Endothelial cell of umbilical vein (primary cell): ENCODE measurements at regions not wholly inside any gene's neighbourhood (a gene's known extent, or its start where the extent isn't known, plus 50 kb on each side); places are given as distances from the start of the nearest gene placed in this dataset.

Experiments
- BruUV-seq: library from RNA; stranded (reverse); fragments of 400-500 nt; replicated peaks from 2 replicates; lab custom pipeline; 2021; lab: Mats Ljungman, UMichigan
- CTCF ChIA-PET: fragments of 300-600, 350-600 bp; sonication (Branson Sonifier 250); formaldehyde crosslinking; loops from one replicate; lab custom pipeline; 2021; ENCODE audit warnings: antibody characterized with exemption, inconsistent platforms; lab: Charles Lee
- POLR2A ChIA-PET: fragments of 300-600, 350-600 bp; sonication (Branson Sonifier 250); formaldehyde crosslinking; loops from one replicate; lab custom pipeline; 2021; ENCODE audit warnings: antibody characterized with exemption, inconsistent platforms; lab: Charles Lee
- DNase-seq: peaks from one replicate; pipeline ENCODE4 v3.0.0-alpha.2; 2011; ENCODE audit warnings: low read depth, low spot score
- FAIRE-seq: peaks from 2 replicates; lab custom pipeline; 2011; peaks lifted over from hg19 to GRCh38; lab: Jason Lieb, UNC
- H2AFZ ChIP-seq: 2 replicates; pipeline ENCODE4 v1.6.0; 2012; ENCODE audit warnings: low read depth, low read length, control low read depth, inconsistent platforms
- H3K27ac ChIP-seq: 2 replicates; pipeline ENCODE4 v1.5.1; 2011; ENCODE audit warnings: low read depth, mild to moderate bottlenecking, control low read depth, low read length, moderate library complexity; ENCODE audit not compliant: insufficient read depth
- H3K27me3 ChIP-seq, 2 experiments: 2 replicates each; pipeline versions ENCODE4 v1.6.0 to v1.6.1; 2011; ENCODE audit warnings: low read length in 2 of 2, mixed read lengths in 1 of 2; ENCODE audit not compliant: control insufficient read depth in 2 of 2, insufficient read depth in 2 of 2
- H3K36me3 ChIP-seq, 2 experiments: 2 replicates in 1 of 2; 3 replicates in 1 of 2; pipeline ENCODE4 v1.5.1; 2011; ENCODE audit warnings: low read length in 2 of 2, mild to moderate bottlenecking in 1 of 2, moderate library complexity in 1 of 2; ENCODE audit not compliant: control insufficient read depth in 2 of 2, insufficient read depth in 2 of 2; ENCODE audit errors: extremely low read depth in 1 of 2
- H3K4me1 ChIP-seq: 3 replicates; pipeline ENCODE4 v1.5.1; 2011; ENCODE audit warnings: mild to moderate bottlenecking, low read length; ENCODE audit not compliant: control insufficient read depth, insufficient read depth; ENCODE audit errors: extremely low read depth
- H3K4me2 ChIP-seq: 2 replicates; pipeline ENCODE4 v1.6.1; 2011; ENCODE audit warnings: low read length, control low read depth, mixed read lengths; ENCODE audit not compliant: insufficient read depth
- H3K4me3 ChIP-seq, 3 experiments: fragments of 200-600 bp in 1 of 3; sonication (generic), shearing (Covaris generic) in 1 of 3; replicated peaks in 1 of 3; 2 replicates each; pipeline ENCODE4 v1.5.1; 2011 to 2016; ENCODE audit warnings: control low read depth in 3 of 3, low read length in 3 of 3, mild to moderate bottlenecking in 2 of 3, inconsistent platforms in 1 of 3, low read depth in 1 of 3, moderate library complexity in 1 of 3; ENCODE audit not compliant: insufficient read depth in 1 of 3
- H3K79me2 ChIP-seq: 2 replicates; pipeline ENCODE4 v1.6.0; 2012; ENCODE audit warnings: low read length, inconsistent platforms; ENCODE audit not compliant: control insufficient read depth, insufficient read depth
- H3K9ac ChIP-seq: replicated peaks from 2 replicates; pipeline ENCODE3; 2011; ENCODE audit warnings: low read length, control low read depth; ENCODE audit not compliant: insufficient read depth; ENCODE audit errors: extremely low read depth
- H3K9me1 ChIP-seq: replicated peaks from 3 replicates; pipeline ENCODE4 v1.6.0; 2011; ENCODE audit warnings: mild to moderate bottlenecking, low read length; ENCODE audit not compliant: control insufficient read depth, insufficient read depth; ENCODE audit errors: extremely low read depth
- H3K9me3 ChIP-seq: replicated peaks from 2 replicates; pipeline ENCODE4 v1.5.1; 2012; ENCODE audit warnings: low read length, inconsistent platforms; ENCODE audit not compliant: control insufficient read depth, insufficient read depth
- H4K20me1 ChIP-seq: replicated peaks from 2 replicates; pipeline ENCODE3; 2011; ENCODE audit warnings: mild to moderate bottlenecking, low read length; ENCODE audit not compliant: control insufficient read depth, insufficient read depth; ENCODE audit errors: extremely low read depth
- CTCF ChIP-seq, 2 donors: IDR thresholded peaks; 1 replicate in 1 of 2; 2 replicates in 1 of 2; pipeline ENCODE4 v1.5.1; 2011; ENCODE audit warnings: low read length in 2 of 2, mild to moderate bottlenecking in 2 of 2, moderate library complexity in 2 of 2, control low read depth in 1 of 2, inconsistent platforms in 1 of 2, low read depth in 1 of 2; ENCODE audit not compliant: insufficient read depth in 1 of 2; ENCODE audit errors: extremely low read depth in 1 of 2
- EZH2 ChIP-seq: IDR thresholded peaks from 2 replicates; pipeline ENCODE4 v1.6.1; 2012; ENCODE audit warnings: borderline replicate concordance, low read depth, mild to moderate bottlenecking, moderate library complexity, low read length, inconsistent platforms; ENCODE audit not compliant: severe bottlenecking
- FOS ChIP-seq: IDR thresholded peaks from 2 replicates; pipeline ENCODE4 v1.6.1; 2011; ENCODE audit warnings: mild to moderate bottlenecking, low read length, moderate library complexity, borderline replicate concordance; ENCODE audit not compliant: insufficient read depth
- GATA2 ChIP-seq: IDR thresholded peaks from 2 replicates; pipeline ENCODE4 v1.7.0; 2011; ENCODE audit warnings: low read depth, mild to moderate bottlenecking, moderate library complexity, mixed read lengths, low read length; ENCODE audit not compliant: insufficient read length, insufficient read depth
- JUN ChIP-seq: IDR thresholded peaks from 2 replicates; pipeline ENCODE4 v1.6.1; 2011; ENCODE audit warnings: borderline replicate concordance, low read depth; ENCODE audit not compliant: insufficient read length, insufficient read depth
- MAX ChIP-seq: IDR thresholded peaks from 2 replicates; pipeline ENCODE4 v1.6.1; 2011; ENCODE audit not compliant: insufficient read depth, insufficient read length
- MYC ChIP-seq: IDR thresholded peaks from one replicate; pipeline ENCODE4 v1.6.1; 2011; ENCODE audit warnings: mild to moderate bottlenecking, low read depth, low read length
- POLR2A ChIP-seq: IDR thresholded peaks from 2 replicates; pipeline ENCODE4 v1.6.1; 2012; ENCODE audit warnings: low read depth, mild to moderate bottlenecking, control low read depth, low read length
- POLR2AphosphoS5 ChIP-seq: IDR thresholded peaks from 2 replicates; pipeline ENCODE4 v1.6.1; 2012; ENCODE audit warnings: low read depth, mild to moderate bottlenecking, control low read depth, low read length, moderate library complexity; ENCODE audit not compliant: insufficient read depth
- dilution Hi-C: fragments of 300-500 bp; cut with MboI; formaldehyde crosslinking; loops from one replicate; pipeline ENCODE4 v1.15.0; 2019; ENCODE audit warnings: low sequenced_read_pairs; ENCODE audit not compliant: extremely low pct_ligation_motif_present
- intact Hi-C: fragments of 100-400 bp; cut with micrococcal nuclease; formaldehyde crosslinking; loops from one replicate; pipeline ENCODE4 v1.10.0; 2022

GRCh38 chr14:65943150-65943549, 530.6 kb downstream of the FUT8 start:
- Histone ChIP-seq H3K4me3 (no peak overlapping the region), H4K20me1 (no peaks in the 10 kb centered on the region), H3K9me1 (no peaks in the 10 kb centered on the region), H3K9ac (no peak overlapping the region), H3K9me3 (no peaks in the 10 kb centered on the region), H3K79me2 (no peaks in the 10 kb centered on the region), H3K4me2 (no peak overlapping the region), H3K36me3 (no peaks in the 10 kb centered on the region), H3K4me1 (no peaks in the 10 kb centered on the region), H3K27me3 (no peaks in the 10 kb centered on the region), H3K27ac (no peak overlapping the region), H2AFZ (no peak overlapping the region)
- FAIRE-seq (no peak), DNase-seq (no peak)
- dilution Hi-C loops (no loop called here), intact Hi-C loops (no loop called here)
- POLR2A ChIA-PET, result no interaction called here
- CTCF ChIA-PET, result interaction anchor here (1.4 kb wide), 1 partner anchor 17 kb away, joined by 6 read pairs; no protein-coding TSS in a partner anchor
- TF ChIP-seq MYC, result no peak
- no TSS peak for BruUV-seq

- Histone ChIP-seq H2AFZ (no peak overlapping the region), H3K4me3 (no peak overlapping the region), H3K79me2 (no peaks in the 10 kb centered on the region), H3K4me1 (no peaks in the 10 kb centered on the region), H3K27ac (no peak overlapping the region), H3K9me3 (no peaks in the 10 kb centered on the region), H3K4me2 (no peak overlapping the region), H3K9me1 (no peaks in the 10 kb centered on the region), H3K9ac (no peak overlapping the region), H4K20me1 (no peaks in the 10 kb centered on the region), H3K36me3 (no peaks in the 10 kb centered on the region), H3K27me3 (no peaks in the 10 kb centered on the region)
- FAIRE-seq (no peak), DNase-seq (no peak)
- intact Hi-C loops (no loop called here), dilution Hi-C loops (no loop called here)
- ChIA-PET POLR2A (no interaction called here), CTCF (no interaction called here)
- BruUV-seq, result no TSS peak
- no peak for TF ChIP-seq POLR2AphosphoS5
- TF ChIP-seq JUN, result no peak
- TF ChIP-seq EZH2, result no peak
- TF ChIP-seq POLR2A, result no peak
- TF ChIP-seq MAX, result no peak
- TF ChIP-seq MYC, result no peak
- no peak for TF ChIP-seq CTCF (IDR thresholded peaks at IDR 0.05; ENCODE audit: extremely low read depth in 1 of 2, insufficient read depth in 1 of 2, low read depth in 1 of 2, low read length in 2 of 2)
- no peak for TF ChIP-seq GATA2
- TF ChIP-seq FOS, result no peak
Measured at GRCh38 chr14:65943916-65944410, 531.4 kb downstream of the FUT8 start.
